GM12878 (cell line): ENCODE measurements at regions not wholly inside any gene's neighbourhood (a gene's known extent, or its start where the extent isn't known, plus 50 kb on each side); places are given as distances from the start of the nearest gene placed in this dataset.

Experiments used
- CREB1 ChIP-seq: IDR thresholded peaks from 2 replicates; pipeline ENCODE4 v1.6.1; 2012; ENCODE audit warnings: low read depth, mild to moderate bottlenecking, inconsistent platforms
- CREM ChIP-seq: IDR thresholded peaks from 2 replicates; pipeline ENCODE4 v1.6.1; 2014; ENCODE audit warnings: antibody characterized with exemption, low read depth
- ETV6 ChIP-seq, 2 experiments: fragments of 450-650 bp in 1 of 2; IDR thresholded peaks in 1 of 2; conservative IDR thresholded peaks in 1 of 2; 2 replicates each; pipeline ENCODE4 v1.6.1; 2014; ENCODE audit warnings: antibody characterized with exemption in 1 of 2, borderline replicate concordance in 1 of 2, low read depth in 1 of 2, mild to moderate bottlenecking in 1 of 2, moderate library complexity in 1 of 2
- EZH2 ChIP-seq: IDR thresholded peaks from 2 replicates; pipeline ENCODE4 v1.6.1; 2012; ENCODE audit warnings: low read depth, mild to moderate bottlenecking, control low read depth, inconsistent platforms, low read length, borderline replicate concordance; ENCODE audit not compliant: control insufficient read depth
- IKZF1 ChIP-seq: fragments of 450-650 bp; conservative IDR thresholded peaks from 2 replicates; pipeline ENCODE4 v1.6.1; 2017; ENCODE audit warnings: antibody characterized with exemption, mild to moderate bottlenecking
- LARP7 ChIP-seq: fragments of 450-650 bp; IDR thresholded peaks from 2 replicates; pipeline ENCODE4 v1.6.1; 2017; ENCODE audit warnings: mild to moderate bottlenecking
- NRF1 ChIP-seq: conservative IDR thresholded peaks from 2 replicates; pipeline ENCODE4 v1.6.1; 2011; ENCODE audit warnings: mild to moderate bottlenecking, low read depth, low read length, improper control_type of control experiment
- RUNX3 ChIP-seq: IDR thresholded peaks from 2 replicates; pipeline ENCODE4 v1.6.1; 2012; ENCODE audit warnings: low read length, inconsistent platforms
- SIN3A ChIP-seq: IDR thresholded peaks from 2 replicates; pipeline ENCODE4 v1.6.1; 2012; ENCODE audit warnings: low read depth, low read length, improper control_type of control experiment
- SP1 ChIP-seq: IDR thresholded peaks from one replicate; pipeline ENCODE4 v1.6.1; 2011; ENCODE audit warnings: low read depth, low read length
- TCF12 ChIP-seq: IDR thresholded peaks from 2 replicates; pipeline ENCODE4 v1.6.1; 2011; ENCODE audit warnings: low read depth, mild to moderate bottlenecking, low read length
- YBX1 ChIP-seq: fragments of 450-650 bp; IDR thresholded peaks from 2 replicates; pipeline ENCODE4 v1.6.1; 2016; ENCODE audit warnings: antibody characterized with exemption
- ZNF274 ChIP-seq: IDR thresholded peaks from one replicate; pipeline ENCODE4 v1.8.0; 2011; ENCODE audit not compliant: insufficient read length, insufficient read depth
- ZNF384 ChIP-seq: IDR thresholded peaks from 2 replicates; pipeline ENCODE4 v1.6.1; 2012; ENCODE audit warnings: low read depth, mild to moderate bottlenecking, low read length, improper control_type of control experiment, borderline replicate concordance
- TF ChIP-seq, protein P1 (sequence below): fragments of 450-650 bp; IDR thresholded peaks from 2 replicates; pipeline ENCODE4 v1.6.1; 2018; ENCODE audit warnings: borderline replicate concordance, mild to moderate bottlenecking; ENCODE audit not compliant: partially characterized antibody
- TF ChIP-seq, protein P2 (sequence below): IDR thresholded peaks from 2 replicates; pipeline ENCODE4 v1.6.1; 2011; ENCODE audit warnings: mild to moderate bottlenecking, low read depth, low read length, moderate library complexity; ENCODE audit not compliant: insufficient replicate concordance
- TF ChIP-seq, protein P3 (sequence below): IDR thresholded peaks from 2 replicates; pipeline ENCODE4 v1.6.1; 2012; ENCODE audit warnings: low read depth, low read length, improper control_type of control experiment
- TF ChIP-seq, protein P4 (sequence below): fragments of 150-350 bp; IDR thresholded peaks from 2 replicates; pipeline ENCODE4 v1.6.1; 2016; ENCODE audit warnings: low read depth, low read length
- TF ChIP-seq, protein P5 (sequence below): fragments of 450-650 bp; IDR thresholded peaks from 2 replicates; pipeline ENCODE4 v1.6.1; 2016; ENCODE audit warnings: mild to moderate bottlenecking
- TF ChIP-seq, protein P6 (sequence below): IDR thresholded peaks from 2 replicates; pipeline ENCODE4 v1.6.1; 2012; ENCODE audit warnings: low read depth, low read length, improper control_type of control experiment

DNA sequence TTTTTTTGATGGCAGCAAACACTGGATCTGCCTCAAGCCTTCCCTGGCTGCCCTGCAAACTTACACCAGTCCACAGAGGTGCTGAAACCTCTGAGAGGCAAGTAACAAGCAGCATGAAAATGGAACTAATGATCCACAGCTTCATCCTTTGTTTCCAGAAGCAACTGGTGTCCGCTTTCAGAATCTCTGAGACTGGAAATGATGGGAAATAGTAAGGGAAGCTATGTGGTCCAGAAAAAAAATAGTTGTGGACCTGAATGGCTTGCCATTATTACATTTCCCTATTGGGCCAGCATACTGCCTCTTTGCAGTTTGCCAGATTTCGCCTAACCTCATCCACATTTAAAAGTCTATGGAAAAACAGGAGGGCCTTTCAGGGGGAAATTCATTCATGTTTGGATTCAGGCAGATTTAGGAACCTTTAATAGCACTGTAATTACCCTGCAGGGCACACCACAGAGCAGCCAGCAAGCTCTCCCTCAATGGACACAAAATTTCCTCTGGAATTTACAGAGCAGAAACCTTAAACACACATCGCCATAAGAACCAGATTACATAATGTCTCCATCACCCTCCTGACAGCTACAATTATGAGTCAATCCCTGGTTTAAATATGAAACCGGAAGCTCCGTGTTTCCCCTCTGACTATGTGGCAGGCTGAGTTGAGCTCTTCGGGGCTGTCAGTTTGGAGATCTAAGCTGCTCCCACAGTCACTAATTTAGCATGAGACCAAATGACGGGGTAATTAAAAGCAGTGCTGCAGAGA, 134.4 kb downstream of the TMCO5A start (continued):
- TF ChIP-seq, protein P1, sequence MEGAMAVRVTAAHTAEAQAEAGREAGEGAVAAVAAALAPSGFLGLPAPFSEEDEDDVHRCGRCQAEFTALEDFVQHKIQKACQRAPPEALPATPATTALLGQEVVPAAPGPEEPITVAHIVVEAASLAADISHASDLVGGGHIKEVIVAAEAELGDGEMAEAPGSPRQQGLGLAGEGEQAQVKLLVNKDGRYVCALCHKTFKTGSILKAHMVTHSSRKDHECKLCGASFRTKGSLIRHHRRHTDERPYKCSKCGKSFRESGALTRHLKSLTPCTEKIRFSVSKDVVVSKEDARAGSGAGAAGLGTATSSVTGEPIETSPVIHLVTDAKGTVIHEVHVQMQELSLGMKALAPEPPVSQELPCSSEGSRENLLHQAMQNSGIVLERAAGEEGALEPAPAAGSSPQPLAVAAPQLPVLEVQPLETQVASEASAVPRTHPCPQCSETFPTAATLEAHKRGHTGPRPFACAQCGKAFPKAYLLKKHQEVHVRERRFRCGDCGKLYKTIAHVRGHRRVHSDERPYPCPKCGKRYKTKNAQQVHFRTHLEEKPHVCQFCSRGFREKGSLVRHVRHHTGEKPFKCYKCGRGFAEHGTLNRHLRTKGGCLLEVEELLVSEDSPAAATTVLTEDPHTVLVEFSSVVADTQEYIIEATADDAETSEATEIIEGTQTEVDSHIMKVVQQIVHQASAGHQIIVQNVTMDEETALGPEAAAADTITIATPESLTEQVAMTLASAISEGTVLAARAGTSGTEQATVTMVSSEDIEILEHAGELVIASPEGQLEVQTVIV = no peak
- TF ChIP-seq, protein P2, sequence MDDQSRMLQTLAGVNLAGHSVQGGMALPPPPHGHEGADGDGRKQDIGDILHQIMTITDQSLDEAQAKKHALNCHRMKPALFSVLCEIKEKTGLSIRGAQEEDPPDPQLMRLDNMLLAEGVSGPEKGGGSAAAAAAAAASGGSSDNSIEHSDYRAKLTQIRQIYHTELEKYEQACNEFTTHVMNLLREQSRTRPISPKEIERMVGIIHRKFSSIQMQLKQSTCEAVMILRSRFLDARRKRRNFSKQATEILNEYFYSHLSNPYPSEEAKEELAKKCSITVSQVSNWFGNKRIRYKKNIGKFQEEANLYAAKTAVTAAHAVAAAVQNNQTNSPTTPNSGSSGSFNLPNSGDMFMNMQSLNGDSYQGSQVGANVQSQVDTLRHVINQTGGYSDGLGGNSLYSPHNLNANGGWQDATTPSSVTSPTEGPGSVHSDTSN = peak; percentile 64
- TF ChIP-seq ZNF274 (no peak), SP1 (no peak), ZNF384 (no peak), ETV6 (conservative IDR thresholded peaks at IDR 0.05 in 1 of 2, IDR thresholded peaks at IDR 0.05 in 1 of 2; ENCODE audit: borderline replicate concordance in 1 of 2, low read depth in 1 of 2) (peak in 1 of 2 experiments; percentile 97; a peak in 2 of 4 replicates), RUNX3 (peak; percentile 92), LARP7 (no peak), IKZF1 (peak; percentile 94), CREB1 (peak; percentile 71; the same call in 1 of the 2 replicates), EZH2 (no peak), SIN3A (no peak), YBX1 (no peak), NRF1 (no peak), CREM (peak; percentile 90), TCF12 (0 out of 2 replicates have a peak, but pooled peaks have one; percentile 29)
- TF ChIP-seq, protein P3, sequence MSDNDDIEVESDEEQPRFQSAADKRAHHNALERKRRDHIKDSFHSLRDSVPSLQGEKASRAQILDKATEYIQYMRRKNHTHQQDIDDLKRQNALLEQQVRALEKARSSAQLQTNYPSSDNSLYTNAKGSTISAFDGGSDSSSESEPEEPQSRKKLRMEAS = no peak
- TF ChIP-seq, protein P4, sequence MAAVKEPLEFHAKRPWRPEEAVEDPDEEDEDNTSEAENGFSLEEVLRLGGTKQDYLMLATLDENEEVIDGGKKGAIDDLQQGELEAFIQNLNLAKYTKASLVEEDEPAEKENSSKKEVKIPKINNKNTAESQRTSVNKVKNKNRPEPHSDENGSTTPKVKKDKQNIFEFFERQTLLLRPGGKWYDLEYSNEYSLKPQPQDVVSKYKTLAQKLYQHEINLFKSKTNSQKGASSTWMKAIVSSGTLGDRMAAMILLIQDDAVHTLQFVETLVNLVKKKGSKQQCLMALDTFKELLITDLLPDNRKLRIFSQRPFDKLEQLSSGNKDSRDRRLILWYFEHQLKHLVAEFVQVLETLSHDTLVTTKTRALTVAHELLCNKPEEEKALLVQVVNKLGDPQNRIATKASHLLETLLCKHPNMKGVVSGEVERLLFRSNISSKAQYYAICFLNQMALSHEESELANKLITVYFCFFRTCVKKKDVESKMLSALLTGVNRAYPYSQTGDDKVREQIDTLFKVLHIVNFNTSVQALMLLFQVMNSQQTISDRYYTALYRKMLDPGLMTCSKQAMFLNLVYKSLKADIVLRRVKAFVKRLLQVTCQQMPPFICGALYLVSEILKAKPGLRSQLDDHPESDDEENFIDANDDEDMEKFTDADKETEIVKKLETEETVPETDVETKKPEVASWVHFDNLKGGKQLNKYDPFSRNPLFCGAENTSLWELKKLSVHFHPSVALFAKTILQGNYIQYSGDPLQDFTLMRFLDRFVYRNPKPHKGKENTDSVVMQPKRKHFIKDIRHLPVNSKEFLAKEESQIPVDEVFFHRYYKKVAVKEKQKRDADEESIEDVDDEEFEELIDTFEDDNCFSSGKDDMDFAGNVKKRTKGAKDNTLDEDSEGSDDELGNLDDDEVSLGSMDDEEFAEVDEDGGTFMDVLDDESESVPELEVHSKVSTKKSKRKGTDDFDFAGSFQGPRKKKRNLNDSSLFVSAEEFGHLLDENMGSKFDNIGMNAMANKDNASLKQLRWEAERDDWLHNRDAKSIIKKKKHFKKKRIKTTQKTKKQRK = no peak
- TF ChIP-seq, protein P5, sequence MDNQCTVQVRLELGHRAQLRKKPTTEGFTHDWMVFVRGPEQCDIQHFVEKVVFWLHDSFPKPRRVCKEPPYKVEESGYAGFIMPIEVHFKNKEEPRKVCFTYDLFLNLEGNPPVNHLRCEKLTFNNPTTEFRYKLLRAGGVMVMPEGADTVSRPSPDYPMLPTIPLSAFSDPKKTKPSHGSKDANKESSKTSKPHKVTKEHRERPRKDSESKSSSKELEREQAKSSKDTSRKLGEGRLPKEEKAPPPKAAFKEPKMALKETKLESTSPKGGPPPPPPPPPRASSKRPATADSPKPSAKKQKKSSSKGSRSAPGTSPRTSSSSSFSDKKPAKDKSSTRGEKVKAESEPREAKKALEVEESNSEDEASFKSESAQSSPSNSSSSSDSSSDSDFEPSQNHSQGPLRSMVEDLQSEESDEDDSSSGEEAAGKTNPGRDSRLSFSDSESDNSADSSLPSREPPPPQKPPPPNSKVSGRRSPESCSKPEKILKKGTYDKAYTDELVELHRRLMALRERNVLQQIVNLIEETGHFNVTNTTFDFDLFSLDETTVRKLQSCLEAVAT = no peak
- TF ChIP-seq, protein P6, sequence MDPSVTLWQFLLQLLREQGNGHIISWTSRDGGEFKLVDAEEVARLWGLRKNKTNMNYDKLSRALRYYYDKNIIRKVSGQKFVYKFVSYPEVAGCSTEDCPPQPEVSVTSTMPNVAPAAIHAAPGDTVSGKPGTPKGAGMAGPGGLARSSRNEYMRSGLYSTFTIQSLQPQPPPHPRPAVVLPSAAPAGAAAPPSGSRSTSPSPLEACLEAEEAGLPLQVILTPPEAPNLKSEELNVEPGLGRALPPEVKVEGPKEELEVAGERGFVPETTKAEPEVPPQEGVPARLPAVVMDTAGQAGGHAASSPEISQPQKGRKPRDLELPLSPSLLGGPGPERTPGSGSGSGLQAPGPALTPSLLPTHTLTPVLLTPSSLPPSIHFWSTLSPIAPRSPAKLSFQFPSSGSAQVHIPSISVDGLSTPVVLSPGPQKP = peak; percentile 86
